ENCODE measurements at regions not wholly inside any gene's neighbourhood (a gene's known extent, or its start where the extent isn't known, plus 50 kb on each side); places are given as distances from the start of the nearest gene placed in this dataset.

DNA sequence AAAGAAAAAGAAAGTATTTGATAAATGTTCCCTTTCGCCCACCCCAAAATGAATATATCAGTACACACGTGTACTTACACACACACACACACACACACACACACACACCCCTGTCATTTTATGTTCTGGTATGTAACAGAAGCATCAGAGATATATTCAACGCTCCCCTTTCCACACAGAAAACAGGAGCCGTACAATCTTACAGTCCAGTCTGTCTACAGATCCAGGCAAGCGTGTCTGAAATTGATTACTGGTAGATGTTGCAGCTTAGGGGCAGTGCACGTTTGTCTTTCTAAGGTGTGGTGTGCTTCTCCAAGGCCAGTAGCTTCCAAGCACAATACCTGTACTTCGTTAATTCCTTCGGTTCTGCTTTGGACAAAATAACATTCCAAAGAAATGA lies 143.7 kb upstream of the RNF32 start:
- TF ChIP-seq, protein P1, sequence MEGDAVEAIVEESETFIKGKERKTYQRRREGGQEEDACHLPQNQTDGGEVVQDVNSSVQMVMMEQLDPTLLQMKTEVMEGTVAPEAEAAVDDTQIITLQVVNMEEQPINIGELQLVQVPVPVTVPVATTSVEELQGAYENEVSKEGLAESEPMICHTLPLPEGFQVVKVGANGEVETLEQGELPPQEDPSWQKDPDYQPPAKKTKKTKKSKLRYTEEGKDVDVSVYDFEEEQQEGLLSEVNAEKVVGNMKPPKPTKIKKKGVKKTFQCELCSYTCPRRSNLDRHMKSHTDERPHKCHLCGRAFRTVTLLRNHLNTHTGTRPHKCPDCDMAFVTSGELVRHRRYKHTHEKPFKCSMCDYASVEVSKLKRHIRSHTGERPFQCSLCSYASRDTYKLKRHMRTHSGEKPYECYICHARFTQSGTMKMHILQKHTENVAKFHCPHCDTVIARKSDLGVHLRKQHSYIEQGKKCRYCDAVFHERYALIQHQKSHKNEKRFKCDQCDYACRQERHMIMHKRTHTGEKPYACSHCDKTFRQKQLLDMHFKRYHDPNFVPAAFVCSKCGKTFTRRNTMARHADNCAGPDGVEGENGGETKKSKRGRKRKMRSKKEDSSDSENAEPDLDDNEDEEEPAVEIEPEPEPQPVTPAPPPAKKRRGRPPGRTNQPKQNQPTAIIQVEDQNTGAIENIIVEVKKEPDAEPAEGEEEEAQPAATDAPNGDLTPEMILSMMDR (conservative IDR thresholded peaks at IDR 0.05 in 1 of 2, IDR thresholded peaks at IDR 0.05 in 1 of 2; ENCODE audit: low read depth in 1 of 2, low read length in 2 of 2): no peak
- no peak for TF ChIP-seq EZH2 (IDR thresholded peaks at IDR 0.05; ENCODE audit: low read length, missing control alignments)
